ENCODE measurements at regions not wholly inside any gene's neighbourhood (a gene's known extent, or its start where the extent isn't known, plus 50 kb on each side); places are given as distances from the start of the nearest gene placed in this dataset.

GRCh38 chr20:24261351-24261750, 208.1 kb upstream of the SYNDIG1 start:
- Histone ChIP-seq H3K27me3 (no peaks in the 10 kb centered on the region), H3K4me3 (no peak overlapping the region), H3K4me1 (no peaks in the 10 kb centered on the region), H3K36me3 (no peaks in the 10 kb centered on the region), H3K27ac (no peak overlapping the region), H3K9me3 (no peaks in the 10 kb centered on the region)
- no peak for DNase-seq
- no peak for TF ChIP-seq CTCF (IDR thresholded peaks at IDR 0.05)

GRCh38 chr20:24257171-24257570, 212.3 kb upstream of the SYNDIG1 start:
- Histone ChIP-seq H3K9me3 (no peaks in the 10 kb centered on the region), H3K4me3 (no peak overlapping the region), H3K27me3 (no peaks in the 10 kb centered on the region), H3K36me3 (no peaks in the 10 kb centered on the region), H3K27ac (no peak overlapping the region), H3K4me1 (no peaks in the 10 kb centered on the region)
- DNase-seq = no peak
- TF ChIP-seq POLR2A (IDR thresholded peaks at IDR 0.05) (no peak), CTCF (IDR thresholded peaks at IDR 0.05) (no peak)

GRCh38 chr20:24256307-24256706, 213.1 kb upstream of the SYNDIG1 start:
- no peak for DNase-seq
- Histone ChIP-seq H3K9me3 (no peaks in the 10 kb centered on the region), H3K4me1 (no peaks in the 10 kb centered on the region), H3K27ac (no peak overlapping the region), H3K36me3 (no peaks in the 10 kb centered on the region), H3K4me3 (no peak overlapping the region), H3K27me3 (no peaks in the 10 kb centered on the region)
- TF ChIP-seq POLR2A (IDR thresholded peaks at IDR 0.05) = no peak
- no peak for TF ChIP-seq CTCF (IDR thresholded peaks at IDR 0.05)

- Histone ChIP-seq H3K27ac (no peak overlapping the region), H3K4me1 (no peaks in the 10 kb centered on the region), H3K36me3 (no peaks in the 10 kb centered on the region), H3K27me3 (no peaks in the 10 kb centered on the region), H3K9me3 (no peaks in the 10 kb centered on the region), H3K4me3 (no peak overlapping the region)
- DNase-seq = no peak
- TF ChIP-seq CTCF (IDR thresholded peaks at IDR 0.05) (no peak), POLR2A (IDR thresholded peaks at IDR 0.05) (no peak)
Observed at GRCh38 chr20:24254480-24254879, 214.9 kb upstream of the SYNDIG1 start.

- Histone ChIP-seq H3K27ac (no peak overlapping the region), H3K9me3 (no peaks in the 10 kb centered on the region), H3K4me1 (no peaks in the 10 kb centered on the region), H3K27me3 (no peaks in the 10 kb centered on the region), H3K4me3 (no peak overlapping the region), H3K36me3 (no peaks in the 10 kb centered on the region)
- TF ChIP-seq CTCF (IDR thresholded peaks at IDR 0.05) (no peak), POLR2A (IDR thresholded peaks at IDR 0.05) (no peak)
- DNase-seq = no peak
Observed at GRCh38 chr20:24253321-24253720, 216.1 kb upstream of the SYNDIG1 start.

- H3K27me3 ChIP-seq = no peaks in the 10 kb centered on the region
- H3K4me1 ChIP-seq = no peaks in the 10 kb centered on the region
- no peak for TF ChIP-seq CTCF (IDR thresholded peaks at IDR 0.05)
- no peak for TF ChIP-seq POLR2A (IDR thresholded peaks at IDR 0.05)
- no peak overlapping the region for H3K27ac ChIP-seq
- no peak overlapping the region for H3K4me3 ChIP-seq
- no peaks in the 10 kb centered on the region for H3K9me3 ChIP-seq
- no peaks in the 10 kb centered on the region for H3K36me3 ChIP-seq
- no peak for DNase-seq
Observed at GRCh38 chr20:24245094-24245493, 224.3 kb upstream of the SYNDIG1 start.

Data from Peyer's patch (tissue), 4 donors.